PC-9 (cell line): ENCODE measurements at regions not wholly inside any gene's neighbourhood (a gene's known extent, or its start where the extent isn't known, plus 50 kb on each side); places are given as distances from the start of the nearest gene placed in this dataset.

Source experiments
- BruUV-seq: library from RNA; stranded (reverse); fragments of 400-500 nt; replicated peaks from 2 replicates; lab custom pipeline; 2021; lab: Mats Ljungman, UMichigan
- CTCF ChIA-PET: fragments of 300-600 bp; sonication (Branson Sonifier 250); formaldehyde crosslinking; loops from one replicate; lab custom pipeline; 2022; ENCODE audit warnings: antibody characterized with exemption; lab: Charles Lee
- POLR2A ChIA-PET: fragments of 300-600 bp; sonication (Branson Sonifier 250); formaldehyde crosslinking; loops from one replicate; lab custom pipeline; 2022; ENCODE audit warnings: antibody characterized with exemption; ENCODE audit not compliant: unreplicated experiment; lab: Charles Lee
- DNase-seq, 2 experiments: peaks; one replicate each; pipeline versions ENCODE4 v3.0.0 to v3.0.0-alpha.2; 2015 to 2022; ENCODE audit warnings: mixed read lengths in 1 of 2
- H2AFZ ChIP-seq: fragments of 200-600 bp; sonication (generic); 2 replicates; pipeline ENCODE4 v1.8.1; 2017; ENCODE audit warnings: antibody characterized with exemption
- H3F3A ChIP-seq: fragments of 200-600 bp; sonication (generic); 2 replicates; pipeline ENCODE4 v1.8.1; 2017; ENCODE audit warnings: antibody characterized with exemption, mild to moderate bottlenecking, low read depth; ENCODE audit not compliant: insufficient read depth
- H3K27ac ChIP-seq: fragments of 200-600 bp; sonication (generic); 2 replicates; pipeline ENCODE4 v1.6.1; 2016; ENCODE audit warnings: mixed run types
- H3K27me3 ChIP-seq: fragments of 200-600 bp; sonication (generic); 2 replicates; pipeline ENCODE4 v1.6.1; 2016; ENCODE audit warnings: low read depth, mixed run types; ENCODE audit not compliant: insufficient read depth
- H3K36me3 ChIP-seq: fragments of 200-600 bp; sonication (generic); 2 replicates; pipeline ENCODE4 v1.6.1; 2016; ENCODE audit warnings: low read depth, mixed run types
- H3K4me1 ChIP-seq: fragments of 200-600 bp; sonication (generic); replicated peaks from 2 replicates; pipeline ENCODE4 v1.6.1; 2016; ENCODE audit warnings: mixed run types; ENCODE audit not compliant: insufficient read depth
- H3K4me2 ChIP-seq: fragments of 200-600 bp; sonication (generic); 2 replicates; pipeline ENCODE4 v1.6.1; 2017; ENCODE audit warnings: mixed run types
- H3K4me3 ChIP-seq: fragments of 200-600 bp; sonication (generic); 2 replicates; pipeline ENCODE4 v1.6.1; 2016; ENCODE audit warnings: mixed run types
- H3K79me2 ChIP-seq: fragments of 200-600 bp; sonication (generic); 2 replicates; pipeline ENCODE4 v1.6.1; 2017; ENCODE audit warnings: low read depth, mixed run types
- H3K9me2 ChIP-seq: fragments of 200-600 bp; sonication (generic); 2 replicates; pipeline ENCODE4 v1.8.1; 2017; ENCODE audit warnings: mild to moderate bottlenecking; ENCODE audit not compliant: insufficient read depth
- H3K9me3 ChIP-seq: fragments of 200-600 bp; sonication (generic); 2 replicates; pipeline ENCODE4 v1.8.1; 2016; ENCODE audit warnings: low read depth; ENCODE audit not compliant: insufficient read depth
- H4K20me1 ChIP-seq: fragments of 200-600 bp; sonication (generic); 2 replicates; pipeline ENCODE4 v1.8.1; 2017; ENCODE audit not compliant: insufficient read depth
- EZH2 ChIP-seq: fragments of 200-600 bp; sonication (generic); IDR thresholded peaks from 2 replicates; pipeline ENCODE4 v1.8.0; 2017; ENCODE audit warnings: antibody characterized with exemption, low read depth
- intact Hi-C: fragments of 100-400 bp; cut with micrococcal nuclease; formaldehyde crosslinking; loops from one replicate; pipeline ENCODE4 v1.10.0; 2022; ENCODE audit not compliant: unreplicated experiment
- TF ChIP-seq, protein P1 (sequence below): fragments of 200-600 bp; sonication (generic); conservative IDR thresholded peaks from 2 replicates; pipeline ENCODE4 v1.6.1; 2017; ENCODE audit warnings: mixed run types, antibody characterized with exemption, mild to moderate bottlenecking, moderate library complexity

DNA sequence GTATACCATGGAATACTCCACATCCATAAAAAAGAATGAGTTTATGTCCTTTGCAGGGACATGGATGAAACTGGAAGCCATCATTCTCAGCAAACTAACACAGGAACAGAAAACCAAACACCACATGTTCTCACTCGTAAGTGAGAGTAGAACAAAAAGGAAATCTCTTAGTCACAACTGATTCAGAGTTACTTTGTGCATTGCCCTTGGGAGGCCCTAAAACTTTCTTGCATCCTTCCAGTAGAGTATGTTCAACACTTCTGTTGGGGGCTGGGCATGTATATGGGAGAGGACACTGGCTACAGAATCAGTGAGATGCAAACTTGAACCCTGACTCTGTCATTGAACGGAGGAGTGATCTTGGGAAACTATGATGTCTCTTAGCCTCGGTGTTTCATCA lies 147.4 kb upstream of the IRX5 start:
- ChIA-PET CTCF (no interaction called here), POLR2A (no interaction called here)
- TF ChIP-seq EZH2: no peak
- TF ChIP-seq, protein P1, sequence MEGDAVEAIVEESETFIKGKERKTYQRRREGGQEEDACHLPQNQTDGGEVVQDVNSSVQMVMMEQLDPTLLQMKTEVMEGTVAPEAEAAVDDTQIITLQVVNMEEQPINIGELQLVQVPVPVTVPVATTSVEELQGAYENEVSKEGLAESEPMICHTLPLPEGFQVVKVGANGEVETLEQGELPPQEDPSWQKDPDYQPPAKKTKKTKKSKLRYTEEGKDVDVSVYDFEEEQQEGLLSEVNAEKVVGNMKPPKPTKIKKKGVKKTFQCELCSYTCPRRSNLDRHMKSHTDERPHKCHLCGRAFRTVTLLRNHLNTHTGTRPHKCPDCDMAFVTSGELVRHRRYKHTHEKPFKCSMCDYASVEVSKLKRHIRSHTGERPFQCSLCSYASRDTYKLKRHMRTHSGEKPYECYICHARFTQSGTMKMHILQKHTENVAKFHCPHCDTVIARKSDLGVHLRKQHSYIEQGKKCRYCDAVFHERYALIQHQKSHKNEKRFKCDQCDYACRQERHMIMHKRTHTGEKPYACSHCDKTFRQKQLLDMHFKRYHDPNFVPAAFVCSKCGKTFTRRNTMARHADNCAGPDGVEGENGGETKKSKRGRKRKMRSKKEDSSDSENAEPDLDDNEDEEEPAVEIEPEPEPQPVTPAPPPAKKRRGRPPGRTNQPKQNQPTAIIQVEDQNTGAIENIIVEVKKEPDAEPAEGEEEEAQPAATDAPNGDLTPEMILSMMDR: no peak
- H3K9me2 ChIP-seq: no peaks in the 10 kb centered on the region
- intact Hi-C loops: no loop called here
- DNase-seq: no peak
- BruUV-seq: no TSS peak
- H3K27ac ChIP-seq: no peak overlapping the region
- no peaks in the 10 kb centered on the region for H3K4me1 ChIP-seq
- no peaks in the 10 kb centered on the region for H3K27me3 ChIP-seq
- H4K20me1 ChIP-seq: no peaks in the 10 kb centered on the region
- no peak overlapping the region for H3K4me2 ChIP-seq
- H3K36me3 ChIP-seq: no peaks in the 10 kb centered on the region
- H2AFZ ChIP-seq: no peak overlapping the region
- no peaks in the 10 kb centered on the region for H3F3A ChIP-seq
- peaks cover 5% of the 10 kb centered on the region; the same call in 1 of the 2 replicates for H3K9me3 ChIP-seq
- no peak overlapping the region for H3K4me3 ChIP-seq
- no peaks in the 10 kb centered on the region for H3K79me2 ChIP-seq

DNA sequence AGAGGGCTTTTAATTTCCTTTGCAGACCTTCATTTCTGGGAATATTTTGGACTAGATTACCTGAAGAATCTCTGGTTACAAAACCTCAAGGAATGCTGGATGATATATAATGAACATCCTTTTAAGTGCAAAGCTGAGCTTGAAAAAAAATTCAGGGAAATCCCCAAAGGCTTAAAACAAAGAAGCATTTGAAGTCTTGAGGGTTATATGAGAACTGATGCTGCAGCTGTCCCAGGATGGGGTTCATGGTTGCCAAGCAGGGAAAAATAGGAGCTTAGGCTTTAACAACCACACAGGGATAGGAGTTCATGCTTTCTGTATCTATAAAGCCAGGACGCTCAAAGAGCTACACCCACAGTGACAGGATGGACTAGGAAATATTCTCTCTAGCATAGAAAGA lies 150.4 kb upstream of the IRX5 start:
- H3F3A ChIP-seq: no peaks in the 10 kb centered on the region
- H3K27ac ChIP-seq: no peak overlapping the region
- BruUV-seq: no TSS peak
- no peaks in the 10 kb centered on the region for H3K9me3 ChIP-seq
- no peaks in the 10 kb centered on the region for H3K27me3 ChIP-seq
- H3K4me2 ChIP-seq: no peak overlapping the region
- no peak overlapping the region for H2AFZ ChIP-seq
- H3K9me2 ChIP-seq: no peaks in the 10 kb centered on the region
- H4K20me1 ChIP-seq: no peaks in the 10 kb centered on the region
- no peak for DNase-seq
- no peaks in the 10 kb centered on the region for H3K79me2 ChIP-seq
- ChIA-PET POLR2A (no interaction called here), CTCF (no interaction called here)
- TF ChIP-seq, protein P1: no peak
- TF ChIP-seq EZH2: no peak
- no peaks in the 10 kb centered on the region for H3K4me1 ChIP-seq
- H3K4me3 ChIP-seq: no peak overlapping the region
- intact Hi-C loops: no loop called here
- no peaks in the 10 kb centered on the region for H3K36me3 ChIP-seq

DNA sequence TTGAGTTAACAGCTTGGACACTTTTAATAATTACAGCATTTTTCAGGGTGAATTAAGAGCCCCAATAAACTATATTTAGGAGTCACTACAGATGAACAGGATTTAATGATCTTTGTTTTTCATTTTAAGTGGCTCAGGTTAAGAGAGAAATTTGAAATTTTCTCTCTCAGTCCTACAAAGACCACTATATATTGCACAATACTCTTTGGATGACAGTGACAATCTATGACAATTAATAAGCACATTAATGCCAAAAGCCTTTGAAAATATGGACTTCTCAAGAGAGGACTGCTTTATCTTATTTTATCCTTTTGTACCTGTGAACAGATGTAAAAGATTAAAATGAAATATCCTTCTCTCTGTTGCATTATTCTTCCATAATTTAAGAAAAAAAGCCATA lies 151.1 kb upstream of the IRX5 start:
- Histone ChIP-seq H3K4me2 (no peak overlapping the region), H3K27ac (no peak overlapping the region), H3K79me2 (no peaks in the 10 kb centered on the region), H3K36me3 (no peaks in the 10 kb centered on the region), H2AFZ (no peak overlapping the region), H3K4me3 (no peak overlapping the region), H3F3A (no peaks in the 10 kb centered on the region), H3K27me3 (no peaks in the 10 kb centered on the region), H4K20me1 (no peaks in the 10 kb centered on the region), H3K9me3 (no peaks in the 10 kb centered on the region), H3K4me1 (no peaks in the 10 kb centered on the region), H3K9me2 (no peaks in the 10 kb centered on the region)
- BruUV-seq: no TSS peak
- CTCF ChIA-PET: no interaction called here
- TF ChIP-seq, protein P1: no peak
- TF ChIP-seq EZH2: no peak
- no peak for DNase-seq
- intact Hi-C loops: no loop called here
- POLR2A ChIA-PET: no interaction called here
